ENCODE measurements at regions not wholly inside any gene's neighbourhood (a gene's known extent, or its start where the extent isn't known, plus 50 kb on each side); places are given as distances from the start of the nearest gene placed in this dataset.

GRCh38 chr4:178784491-178784890 is 1342.3 kb upstream of the AGA start:
- DNase-seq (ENCODE audit: low read depth) = peak; percentile 4

DNA sequence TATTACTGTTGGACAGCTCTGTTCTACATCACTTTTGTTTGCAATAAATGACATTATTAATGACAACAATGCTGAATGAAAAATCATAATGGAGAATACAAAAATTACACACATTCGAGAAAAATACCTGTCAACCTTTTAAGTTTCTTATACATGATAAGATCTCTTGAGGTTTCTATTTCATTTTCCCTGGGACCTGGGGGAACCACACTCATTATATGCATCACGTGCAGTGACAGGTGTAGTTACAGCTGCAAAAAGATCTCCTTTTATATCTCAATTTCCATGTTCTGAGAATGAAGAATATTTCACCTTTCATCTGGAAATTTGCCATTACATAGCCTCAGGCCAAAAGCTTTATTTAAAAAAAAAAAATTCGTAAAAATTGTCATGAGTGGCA is 1347.0 kb upstream of the AGA start:
- no peak for DNase-seq (ENCODE audit: low read depth)

- DNase-seq (ENCODE audit: low read depth) = no peak
Measured at GRCh38 chr4:178799204-178799603, 1357.0 kb upstream of the AGA start.

GRCh38 chr4:178808106-178808505 is 1365.9 kb upstream of the AGA start:
- DNase-seq (ENCODE audit: low read depth) = no peak

DNA sequence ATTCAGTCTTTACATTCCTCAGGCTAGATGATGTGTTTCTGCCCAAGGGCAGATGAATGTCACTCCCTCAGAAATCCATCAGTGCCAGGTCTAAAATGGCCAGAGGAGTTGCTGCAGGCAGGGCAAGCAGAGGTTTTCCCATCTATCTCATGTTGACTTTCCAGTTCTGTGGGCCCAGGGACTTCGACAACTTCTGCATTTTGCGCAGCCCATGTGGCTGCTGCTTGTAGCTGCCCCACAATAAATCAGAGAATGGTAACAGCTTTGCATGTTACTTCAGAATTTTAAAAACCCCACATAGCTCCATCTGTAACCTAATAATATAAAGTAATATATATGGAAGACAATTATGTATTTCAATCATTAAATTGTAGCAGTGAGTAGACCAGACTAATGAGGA is 1367.7 kb upstream of the AGA start:
- no peak for DNase-seq (ENCODE audit: low read depth)

GRCh38 chr4:178811356-178811755 is 1369.1 kb upstream of the AGA start:
- no peak for DNase-seq (ENCODE audit: low read depth)

DNA sequence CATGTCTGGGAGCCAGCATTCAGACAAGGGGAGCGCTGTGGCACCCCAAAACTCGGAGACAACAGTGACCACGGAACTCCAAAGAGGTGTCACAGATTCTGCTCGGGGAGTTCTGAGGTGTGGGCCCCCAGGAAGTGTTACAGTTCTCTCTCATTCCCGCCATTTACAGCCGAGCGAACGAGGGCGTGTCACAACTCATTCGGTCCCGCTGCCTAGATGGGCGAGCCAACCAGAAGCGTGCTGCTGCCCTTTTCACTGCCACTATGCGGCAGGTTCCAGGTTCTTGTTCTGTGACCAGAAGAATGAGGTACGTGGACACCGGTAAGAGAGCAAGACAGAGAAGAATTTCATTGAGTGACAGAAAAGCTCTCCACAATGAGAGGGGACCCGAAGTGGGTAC is 1370.6 kb upstream of the AGA start:
- DNase-seq (ENCODE audit: low read depth) = peak; percentile 3

DNA sequence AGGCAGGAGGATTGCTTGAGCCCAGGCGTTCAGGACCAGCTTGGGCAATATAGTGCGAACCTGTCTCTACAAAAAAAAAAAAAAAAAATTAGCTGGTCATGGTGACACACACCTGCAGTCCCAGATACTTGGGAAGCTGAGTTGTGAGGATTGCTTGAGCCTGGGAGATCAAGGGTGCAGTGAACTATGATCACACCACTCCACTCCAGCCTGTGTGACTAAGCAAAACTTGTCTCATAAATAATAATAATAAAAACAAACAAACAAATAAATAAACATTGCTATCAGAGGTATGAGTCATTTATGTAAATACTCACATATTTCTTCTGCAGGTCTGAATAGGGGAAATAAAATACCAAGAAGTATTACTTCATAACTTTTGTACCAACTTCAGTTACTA is 1372.7 kb upstream of the AGA start:
- no peak for DNase-seq (ENCODE audit: low read depth)

GRCh38 chr4:178823673-178824295 is 1381.5 kb upstream of the AGA start:
- peak; percentile 35 for DNase-seq (ENCODE audit: low read depth)

DNA sequence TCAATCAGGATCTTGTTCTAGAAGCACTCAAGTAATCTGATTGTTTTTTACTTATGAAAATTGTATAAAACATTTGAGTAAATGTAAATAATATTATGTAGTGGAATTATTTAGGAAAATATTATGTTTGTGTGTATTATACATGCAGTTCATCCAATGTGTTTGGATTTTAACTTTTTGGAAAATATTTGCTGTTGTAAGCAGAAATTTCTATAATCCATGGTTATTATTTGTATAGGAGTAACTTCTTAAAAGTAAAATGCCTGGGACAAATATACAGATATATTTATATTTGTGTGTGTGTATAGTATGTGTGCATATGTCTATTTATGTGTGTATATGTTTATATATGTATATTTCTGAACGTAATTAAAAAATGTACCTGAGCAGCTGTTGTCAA is 1394.6 kb upstream of the AGA start:
- no peak for DNase-seq (ENCODE audit: low read depth)

GRCh38 chr4:178838776-178839175 is 1396.5 kb upstream of the AGA start:
- DNase-seq (ENCODE audit: low read depth) = no peak

DNA sequence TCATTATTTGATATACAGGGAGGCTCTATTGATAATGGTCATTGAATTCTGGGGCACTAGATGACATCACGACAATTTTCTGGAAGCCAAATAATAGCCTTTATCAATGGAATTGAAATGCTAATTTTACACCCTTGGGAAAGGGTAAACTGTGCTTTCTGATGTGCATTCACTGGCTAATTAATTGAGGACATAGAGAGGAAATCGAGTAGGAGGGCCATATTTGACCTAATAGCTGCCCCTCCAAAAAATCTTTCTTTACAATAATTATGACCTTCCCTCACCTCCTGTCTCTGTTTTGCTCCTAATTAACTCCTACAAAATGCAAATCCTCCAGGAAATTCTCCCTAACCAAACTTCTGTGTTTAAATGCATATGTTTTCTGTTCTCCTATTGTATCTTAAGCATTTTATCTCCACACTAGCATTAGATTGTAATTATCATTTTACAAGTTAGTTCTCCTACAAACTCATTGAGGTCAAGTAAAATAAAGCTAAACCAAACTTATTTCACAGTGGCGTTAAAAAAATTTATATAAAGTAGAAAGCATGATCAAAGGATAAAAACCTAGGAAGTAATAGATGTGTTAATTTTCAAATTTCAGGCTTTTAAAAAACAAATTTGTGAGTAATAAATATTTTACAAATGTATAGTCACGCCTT is 1414.0 kb upstream of the AGA start:
- DNase-seq (ENCODE audit: low read depth) = no peak

GRCh38 chr4:178871476-178871875 is 1429.2 kb upstream of the AGA start:
- DNase-seq (ENCODE audit: low read depth) = no peak

GRCh38 chr4:178881937-178882336 is 1439.7 kb upstream of the AGA start:
- no peak for DNase-seq (ENCODE audit: low read depth)

GRCh38 chr4:178894126-178894525 is 1451.9 kb upstream of the AGA start:
- DNase-seq (ENCODE audit: low read depth) = no peak

GRCh38 chr4:178899084-178899483 is 1456.8 kb upstream of the AGA start:
- no peak for DNase-seq (ENCODE audit: low read depth)

DNA sequence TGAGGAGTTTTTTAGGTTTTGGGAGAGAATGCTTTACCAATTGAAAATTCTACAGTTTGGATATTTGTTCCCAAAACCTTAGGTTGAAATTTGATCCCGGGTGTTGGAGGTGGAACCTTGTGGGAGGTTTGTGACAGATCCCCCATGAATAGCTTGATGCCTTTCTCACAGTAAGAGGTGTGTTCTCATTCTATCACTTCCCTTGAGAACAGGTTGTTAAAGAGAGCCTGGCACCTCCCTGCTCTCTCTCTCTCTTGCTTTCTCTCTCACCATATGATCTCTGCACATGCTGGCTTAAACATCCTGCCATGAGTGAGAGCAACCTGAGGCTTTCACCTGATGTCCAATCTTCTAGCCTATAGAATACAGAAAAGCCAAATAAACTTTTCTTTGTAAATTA is 1475.5 kb upstream of the AGA start:
- DNase-seq (ENCODE audit: low read depth) = no peak

GRCh38 chr4:178937130-178937529 is 1494.9 kb upstream of the AGA start:
- peak; percentile 32 for DNase-seq (ENCODE audit: low read depth)

GRCh38 chr4:178941975-178942374 is 1499.7 kb upstream of the AGA start:
- DNase-seq (ENCODE audit: low read depth) = no peak

DNA sequence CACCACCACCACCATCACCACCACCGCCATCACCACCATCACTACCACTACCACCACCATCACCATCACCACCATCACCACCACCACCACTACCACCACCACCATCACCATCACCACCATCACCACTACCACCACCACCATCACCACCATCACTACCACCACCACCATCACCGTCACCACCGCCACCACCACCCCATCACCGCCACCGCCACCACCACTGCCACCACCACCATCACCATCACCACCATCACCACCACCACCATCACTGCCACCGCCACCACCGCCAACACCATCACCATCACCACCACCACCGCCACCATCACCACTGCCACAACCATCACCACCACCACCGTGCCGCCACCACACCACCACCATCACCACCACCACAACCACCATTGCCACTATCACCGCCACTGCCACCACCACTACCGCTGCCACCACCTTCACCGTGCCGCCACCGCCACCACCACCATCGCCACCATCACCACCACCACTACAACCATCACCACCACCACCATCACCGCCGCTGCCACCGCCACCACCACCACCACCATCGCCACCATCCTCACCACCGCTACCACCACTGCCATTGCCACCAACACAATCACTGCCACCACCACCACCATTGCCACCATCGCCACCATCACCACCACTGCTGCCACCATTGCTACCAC is 1511.3 kb upstream of the AGA start:
- DNase-seq (ENCODE audit: low read depth) = no peak

DNA sequence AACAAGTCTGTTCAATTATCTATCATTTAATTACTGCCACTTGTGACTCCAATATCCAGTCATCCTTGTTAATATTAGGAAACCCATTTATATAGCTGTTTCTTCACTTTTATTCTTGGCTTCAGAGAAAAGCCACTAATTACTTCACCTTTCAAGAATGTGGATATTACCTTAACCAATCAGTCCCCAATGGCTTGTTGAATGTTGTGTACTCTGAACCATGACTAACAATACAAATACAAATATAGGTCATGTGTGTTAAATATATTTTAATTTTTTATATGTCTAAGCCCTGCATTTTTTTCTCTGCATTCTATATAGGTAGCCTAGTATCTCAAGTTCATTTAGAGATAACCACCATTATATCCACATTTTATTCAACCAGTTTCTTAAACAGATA is 1513.4 kb upstream of the AGA start:
- DNase-seq (ENCODE audit: low read depth) = no peak

DNA sequence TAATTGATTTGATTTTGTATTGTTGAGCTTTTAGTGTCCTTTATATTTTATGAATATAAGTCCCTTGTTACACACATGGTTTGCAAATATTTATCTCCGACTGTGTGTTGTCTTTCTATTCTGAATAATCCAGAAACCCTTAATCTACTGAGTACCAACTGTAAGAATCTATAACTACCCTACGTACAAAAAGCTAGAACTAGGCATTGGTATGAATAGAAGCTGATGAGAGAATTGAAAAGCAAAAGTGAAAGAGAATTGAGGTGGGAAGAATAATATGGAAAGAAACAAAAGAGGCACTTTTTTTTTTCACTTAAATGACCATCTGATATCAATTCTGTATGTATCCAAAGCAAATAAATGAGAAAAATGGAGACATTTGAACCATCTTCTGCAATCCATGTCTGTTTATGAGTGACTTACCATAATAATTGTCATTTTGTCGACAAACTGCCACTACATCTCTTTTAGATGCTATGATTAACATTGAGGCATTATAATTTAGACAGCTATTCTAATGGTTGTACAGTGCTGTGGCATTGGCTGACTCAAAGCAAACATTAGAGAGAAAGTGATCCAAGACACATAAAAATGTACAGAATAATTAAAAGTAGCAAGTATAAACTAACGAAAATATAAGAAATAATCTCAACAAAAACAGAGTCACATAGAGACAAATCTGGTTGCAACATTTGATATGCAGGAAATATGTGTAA is 1516.6 kb upstream of the AGA start:
- no peak for DNase-seq (ENCODE audit: low read depth)
